GM23248 (cell line): ENCODE measurements at regions not wholly inside any gene's neighbourhood (a gene's known extent, or its start where the extent isn't known, plus 50 kb on each side); places are given as distances from the start of the nearest gene placed in this dataset.

Experiments
- EZH2 ChIP-seq: fragments of 200-600 bp; sonication (generic); IDR thresholded peaks from 2 replicates; pipeline ENCODE4 v1.6.1; 2018; ENCODE audit warnings: antibody characterized with exemption, mild to moderate bottlenecking; ENCODE audit not compliant: insufficient read depth, poor library complexity, severe bottlenecking
- EZH2phosphoT487 ChIP-seq: fragments of 200-600 bp; sonication (generic); IDR thresholded peaks from 2 replicates; pipeline ENCODE4 v1.6.1; 2018; ENCODE audit warnings: antibody characterized with exemption, moderate library complexity, mild to moderate bottlenecking, low read depth; ENCODE audit not compliant: insufficient read depth

DNA sequence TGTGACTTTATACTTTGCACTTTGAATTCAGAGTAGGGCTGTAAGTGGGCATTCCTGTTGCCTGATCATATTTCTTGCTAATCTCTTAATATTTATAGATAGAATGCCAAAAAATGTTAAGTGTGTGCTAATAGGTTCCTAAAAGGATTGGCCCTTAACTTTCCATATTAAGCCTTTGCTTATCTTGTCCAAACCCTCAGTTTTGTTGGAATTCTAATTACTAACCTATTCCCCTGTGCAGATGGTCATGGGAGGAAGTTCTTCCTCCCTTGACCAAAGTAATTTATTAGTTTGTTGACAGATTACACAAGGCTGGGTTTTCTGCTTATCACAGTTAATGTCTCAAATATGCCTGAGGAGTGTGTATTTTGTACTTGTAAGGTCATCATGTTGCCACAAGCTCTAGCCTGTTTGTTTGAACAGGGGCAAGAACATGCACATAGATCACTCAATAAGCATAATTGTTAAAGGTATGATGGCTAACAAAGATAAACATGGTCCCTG is 541.1 kb upstream of the SPRY2 start:
- TF ChIP-seq EZH2phosphoT487 (no peak), EZH2 (no peak)
